Right ventricle myocardium inferior (tissue), 1 donor: ENCODE measurements at regions not wholly inside any gene's neighbourhood (a gene's known extent, or its start where the extent isn't known, plus 50 kb on each side); places are given as distances from the start of the nearest gene placed in this dataset.
A peak's percentile ranks its signal among the peaks of the same experiment; 100 is the strongest.

Source experiments
- ATAC-seq: fragments of 200-7000 bp; cut with Tn5 transposase; one replicate; pipeline ENCODE4 v1.9.1; 2020; ENCODE audit warnings: mild to moderate bottlenecking, moderate library complexity
- DNase-seq: peaks from one replicate; pipeline ENCODE4 v3.0.0; 2021; ENCODE audit errors: missing footprints
- intact Hi-C: fragments of 100-400 bp; cut with DNase I; formaldehyde crosslinking; loops from one replicate; pipeline ENCODE4 v1.11.0; 2022
- donor health status: DM: no; HTN: yes; CAD: no; lungs with severe emphysema.

DNA sequence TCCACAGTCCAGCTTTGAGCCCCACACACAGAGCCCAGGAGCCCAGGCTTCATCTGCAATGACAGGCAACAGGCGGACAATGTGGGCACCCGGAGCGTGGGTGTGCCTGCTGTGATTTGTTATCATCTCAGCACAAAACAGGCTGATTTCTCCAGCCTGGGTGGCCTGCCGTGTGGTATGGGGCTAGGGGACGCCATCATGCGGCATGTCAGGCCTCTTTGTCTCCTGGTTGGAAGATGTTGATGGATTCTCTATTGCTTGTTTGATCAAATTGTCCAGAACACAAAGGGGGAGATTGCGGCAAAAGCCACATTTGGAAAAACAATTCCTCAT is 147.1 kb downstream of the KIF26A start:
- no peak for ATAC-seq
- peak; percentile 9 for DNase-seq
- intact Hi-C loops: no loop called here

DNA sequence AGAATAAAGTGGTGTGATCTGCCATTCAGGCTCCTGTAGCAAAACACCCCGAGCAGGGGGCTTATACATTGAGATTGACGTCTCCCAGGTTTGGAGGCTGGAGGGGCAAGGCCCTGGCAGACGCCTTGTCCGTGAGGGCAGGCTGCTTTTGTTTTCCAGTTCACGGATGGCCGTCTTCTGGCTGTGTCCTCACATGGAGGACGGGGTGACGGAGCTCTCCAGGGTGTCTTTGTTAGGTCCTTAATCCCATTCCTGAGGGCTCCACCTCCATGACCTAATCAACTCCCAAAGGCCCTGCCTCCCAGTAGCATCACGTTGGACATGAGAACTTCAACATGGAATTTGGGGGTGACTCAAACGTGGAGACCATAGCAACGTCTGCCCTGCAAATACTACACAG is 147.7 kb downstream of the KIF26A start:
- intact Hi-C loops: no loop called here
- peak; percentile 23 for DNase-seq

DNA sequence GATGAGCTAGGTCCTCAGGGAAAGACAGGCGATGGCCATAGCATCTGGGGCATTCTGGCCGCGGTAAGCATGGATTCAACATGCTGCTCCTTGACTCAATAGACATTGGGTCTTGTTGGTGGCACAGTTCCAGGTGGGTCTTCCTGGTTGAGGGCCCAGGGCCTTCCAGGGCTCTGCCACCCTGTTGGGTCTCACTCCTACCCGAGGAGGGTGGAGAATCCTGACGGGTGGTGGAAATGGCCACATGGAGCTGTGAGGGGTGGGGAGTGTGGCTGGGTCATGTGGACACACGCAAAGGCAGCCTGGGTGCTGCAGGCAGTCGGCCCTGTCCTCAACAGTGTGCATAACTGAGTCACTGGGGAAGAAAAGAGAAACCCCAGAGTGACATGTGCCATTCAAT is 148.1 kb downstream of the KIF26A start:
- ATAC-seq: no peak
- intact Hi-C loops: no loop called here
- DNase-seq: peak; percentile 17

More for the DNA sequence above, 147.7 kb downstream of the KIF26A start:
- no peak for ATAC-seq

DNA sequence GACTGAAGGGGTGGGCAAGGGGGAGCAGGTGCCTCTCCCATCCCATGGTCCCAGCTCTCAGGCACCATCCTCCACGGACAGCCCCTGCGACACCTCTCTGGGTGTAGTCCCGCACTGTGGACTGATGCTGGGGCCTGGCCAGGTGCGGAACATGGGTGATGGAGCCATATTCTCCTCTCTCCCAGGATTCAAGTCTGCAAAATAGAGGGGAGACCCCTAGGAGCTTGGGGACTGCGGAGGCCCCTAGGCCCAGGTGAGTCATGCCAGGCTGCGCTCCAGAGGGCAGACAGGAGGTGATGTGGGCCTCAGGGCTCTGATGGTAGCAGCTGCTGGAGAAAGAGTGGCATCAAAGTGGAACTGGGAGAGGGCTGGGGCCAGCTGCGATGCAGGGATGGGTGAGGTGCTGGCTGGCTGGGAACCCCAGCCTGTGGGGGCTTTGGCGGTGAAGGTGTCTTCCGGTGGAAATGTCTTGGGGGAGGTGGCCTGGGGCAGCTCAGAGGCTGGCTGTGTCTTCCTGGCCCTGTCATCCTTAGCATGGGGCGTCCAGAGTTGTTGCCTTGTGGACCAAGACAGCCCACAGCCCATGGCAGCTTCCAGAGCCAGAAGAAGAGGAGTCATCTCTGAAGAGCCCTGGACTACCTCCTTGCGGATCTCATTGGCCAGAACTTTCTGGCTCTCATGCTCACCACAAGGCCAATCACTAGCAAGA is 149.1 kb downstream of the KIF26A start:
- DNase-seq (peak; percentile 35), ATAC-seq (no peak)
- intact Hi-C loops: no loop called here

- intact Hi-C loops: no loop called here
- no peak for ATAC-seq
These were observed 149.9 kb downstream of the KIF26A start for GRCh38 chr14:104288272-104288671.

DNA sequence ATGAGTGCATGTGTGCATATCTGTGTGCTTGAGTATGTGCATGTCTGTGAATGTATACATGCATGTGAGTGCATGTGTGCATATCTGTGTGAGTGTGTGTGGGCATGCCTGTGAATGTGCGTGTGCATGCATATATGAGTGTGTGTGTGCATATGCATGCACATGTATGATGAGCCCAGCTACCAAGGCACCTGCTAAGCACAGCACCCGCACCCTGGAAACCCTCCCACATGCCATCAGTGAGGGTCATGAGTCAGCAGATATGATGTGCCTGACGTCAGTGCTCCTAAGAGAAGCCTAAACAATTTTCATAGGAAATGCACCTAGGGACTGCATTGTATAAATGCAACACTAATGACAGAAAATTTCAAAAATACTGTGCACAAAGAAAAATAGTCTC is 151.1 kb downstream of the KIF26A start:
- no peak for DNase-seq
- ATAC-seq: no peak
- intact Hi-C loops: no loop called here

More at GRCh38 chr14:104288272-104288671, 149.9 kb downstream of the KIF26A start:
- peak; percentile 43 for DNase-seq

DNA sequence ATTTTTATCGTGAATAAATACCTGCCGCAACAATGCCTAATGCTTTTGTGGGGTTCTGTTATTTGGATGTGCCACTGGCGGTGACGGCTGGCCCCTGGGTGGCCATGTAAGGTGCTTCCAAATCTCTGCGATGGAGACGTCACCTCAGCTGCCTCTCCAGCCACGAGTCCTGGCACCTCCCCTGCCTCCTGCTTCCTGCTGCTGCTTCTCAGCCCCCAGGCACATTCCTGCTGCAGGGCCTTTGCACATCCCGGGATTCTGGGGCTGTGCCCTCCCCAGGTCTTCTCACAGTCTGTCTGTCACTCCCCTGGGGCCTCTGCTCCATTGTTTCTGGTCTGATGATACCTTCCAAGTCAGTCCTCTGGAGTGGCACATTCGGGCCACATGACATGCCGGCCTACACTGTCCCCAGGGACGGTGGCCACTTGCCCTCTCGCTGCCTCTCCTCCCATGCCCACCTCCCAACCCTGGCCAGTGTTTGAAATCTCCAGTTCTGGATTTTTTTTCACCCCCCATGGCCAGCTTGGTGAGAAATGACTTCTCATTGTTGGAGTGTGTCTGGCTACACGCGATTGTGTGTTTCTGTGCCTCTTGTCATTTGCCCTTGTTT is 151.8 kb downstream of the KIF26A start:
- no peak for ATAC-seq
- intact Hi-C loops: no loop called here
- DNase-seq: peak; percentile 37

GRCh38 chr14:104290756-104291122 is 152.4 kb downstream of the KIF26A start:
- intact Hi-C loops: no loop called here
- ATAC-seq (no peak), DNase-seq (peak; percentile 39)

DNA sequence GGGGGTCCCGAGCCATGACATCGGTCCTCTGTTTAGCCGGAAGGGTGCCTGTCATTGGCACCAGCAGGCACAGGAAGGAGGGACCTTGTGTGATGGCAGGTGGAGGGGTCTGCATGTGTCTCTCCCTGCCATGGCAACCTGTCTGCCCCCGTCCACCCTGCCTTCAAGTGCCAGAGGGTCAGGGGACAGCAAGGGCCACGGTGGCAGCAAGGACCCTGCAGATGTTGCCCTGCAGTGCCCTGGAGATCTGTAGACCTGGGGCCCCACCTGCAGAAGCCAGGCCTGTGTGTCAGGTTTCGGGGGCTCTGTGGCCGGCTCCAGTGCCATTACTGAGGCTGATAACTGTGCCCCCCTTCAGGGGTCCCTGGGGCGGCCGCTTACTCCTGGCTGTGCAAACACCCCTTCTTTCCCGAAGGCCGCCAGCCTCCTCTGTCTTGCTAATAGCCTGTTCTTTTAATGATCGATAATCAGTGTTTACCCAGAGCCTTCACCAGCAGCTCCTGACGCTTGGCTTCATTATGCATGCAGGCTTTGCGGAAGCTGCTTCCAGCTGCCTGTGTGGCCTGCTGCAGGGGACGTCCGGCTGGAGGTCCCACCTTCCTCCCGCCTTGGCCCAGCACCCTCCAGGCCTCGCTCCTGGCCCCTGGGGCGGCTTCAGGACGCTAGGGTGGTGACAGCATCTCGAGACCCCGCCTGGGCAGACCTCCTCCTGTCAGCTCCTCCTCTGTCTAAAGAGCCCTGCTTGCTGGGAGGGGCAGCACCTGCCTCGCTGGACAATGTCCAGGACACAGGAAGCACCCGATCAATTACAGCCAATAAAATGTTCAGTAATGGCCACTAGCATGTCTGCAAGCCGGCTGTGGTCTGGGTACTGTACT is 153.0 kb downstream of the KIF26A start:
- intact Hi-C loops: no loop called here
- ATAC-seq: no peak
- DNase-seq: peak; percentile 52

DNA sequence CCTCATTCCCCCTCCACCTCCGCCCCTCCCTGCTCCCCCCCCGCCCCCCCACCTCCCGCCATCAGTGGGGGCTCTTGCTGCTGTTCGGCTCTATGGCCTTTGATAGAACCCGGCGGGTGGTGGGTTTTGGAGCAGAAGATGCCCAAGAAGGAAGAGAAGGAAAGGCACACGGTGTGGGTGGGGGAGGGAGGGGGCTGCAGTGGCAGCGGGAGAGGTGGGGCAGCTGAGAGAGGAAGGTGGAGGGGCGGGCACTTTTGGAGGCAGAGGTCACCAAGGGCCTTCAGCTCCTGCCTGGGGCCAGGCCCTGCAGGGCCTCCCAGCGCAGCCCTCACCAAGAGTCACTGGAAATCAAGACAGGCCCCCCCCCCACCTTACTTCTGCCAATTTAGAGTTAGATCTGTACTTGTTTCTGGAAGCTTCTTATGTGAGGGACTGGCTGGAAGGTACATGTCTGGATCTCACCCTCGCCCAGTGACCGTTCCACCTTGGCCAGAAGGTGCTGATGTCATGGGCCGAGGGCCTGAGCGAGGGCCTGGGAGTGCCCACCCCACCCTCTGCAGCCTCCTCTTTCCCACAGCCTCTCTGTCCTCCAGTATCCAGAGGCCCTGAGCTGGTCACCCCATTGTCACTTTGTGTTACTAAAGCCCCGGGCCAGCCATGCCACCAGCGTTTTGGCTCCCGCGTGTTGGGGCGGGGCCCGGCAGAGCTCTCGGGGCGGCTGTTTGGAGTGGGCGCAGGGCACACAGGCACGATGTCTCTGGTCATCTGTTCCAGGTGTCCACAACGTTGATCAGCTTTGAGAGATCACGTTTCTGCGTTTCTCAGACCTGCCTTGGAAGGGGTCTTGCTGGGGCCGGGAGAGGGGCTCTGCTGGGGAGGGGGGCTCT is 153.9 kb downstream of the KIF26A start:
- intact Hi-C loops: no loop called here
- DNase-seq (peak; percentile 56), ATAC-seq (no peak)

DNA sequence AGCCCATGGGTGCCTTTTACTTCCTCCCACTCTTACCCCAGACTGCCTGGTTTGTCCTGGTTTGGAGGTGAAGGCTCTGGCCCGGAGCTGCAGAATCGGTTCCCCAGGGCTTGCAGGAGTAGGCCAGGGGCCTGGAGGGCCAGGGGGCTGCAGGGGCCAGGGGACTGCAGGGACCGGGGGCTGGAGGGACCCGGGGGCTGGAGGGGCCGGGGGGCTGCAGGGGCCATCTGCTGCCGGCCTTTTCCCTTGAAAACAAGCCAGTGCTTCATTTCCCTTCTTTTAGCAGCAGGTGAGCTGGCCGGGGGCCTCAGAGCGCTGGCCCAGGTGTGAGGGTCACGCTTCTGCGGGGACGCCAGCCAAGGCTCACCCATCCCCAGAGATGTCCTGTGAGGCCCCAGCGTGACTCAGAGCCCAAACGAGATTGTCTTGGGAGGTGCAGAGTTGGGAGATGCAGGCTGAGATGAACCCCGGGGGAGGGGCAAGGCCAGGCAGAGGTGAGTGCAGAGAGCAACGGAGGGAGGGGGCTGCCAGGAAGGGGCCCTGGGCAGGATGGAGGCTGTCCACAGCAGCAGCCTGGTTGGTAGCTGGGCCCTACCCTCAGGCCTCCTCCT is 154.9 kb downstream of the KIF26A start:
- intact Hi-C loops: no loop called here
- ATAC-seq (no peak), DNase-seq (peak; percentile 41)

- no peak for ATAC-seq
- DNase-seq: peak; percentile 50
- intact Hi-C loops: no loop called here
These were observed 155.7 kb downstream of the KIF26A start for GRCh38 chr14:104293851-104294627.

DNA sequence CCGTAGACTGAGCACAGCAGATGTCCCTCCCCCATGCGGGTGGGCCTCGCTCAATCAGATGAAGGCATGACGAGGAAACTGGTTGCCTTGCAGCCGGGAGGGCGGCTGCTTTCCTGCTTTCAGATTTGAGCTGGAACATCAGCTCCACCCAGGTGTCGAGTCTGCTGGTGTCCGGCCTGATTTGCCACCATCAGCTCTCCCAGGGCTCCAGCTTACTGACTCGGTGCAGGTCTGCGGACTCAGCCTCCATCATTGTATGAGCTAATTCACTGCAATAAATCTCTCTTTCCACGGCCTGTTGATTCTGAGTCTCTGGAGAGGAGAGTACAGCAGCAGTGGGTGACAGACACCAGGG is 156.2 kb downstream of the KIF26A start:
- no peak for ATAC-seq
- intact Hi-C loops: no loop called here
- peak; percentile 30 for DNase-seq

DNA sequence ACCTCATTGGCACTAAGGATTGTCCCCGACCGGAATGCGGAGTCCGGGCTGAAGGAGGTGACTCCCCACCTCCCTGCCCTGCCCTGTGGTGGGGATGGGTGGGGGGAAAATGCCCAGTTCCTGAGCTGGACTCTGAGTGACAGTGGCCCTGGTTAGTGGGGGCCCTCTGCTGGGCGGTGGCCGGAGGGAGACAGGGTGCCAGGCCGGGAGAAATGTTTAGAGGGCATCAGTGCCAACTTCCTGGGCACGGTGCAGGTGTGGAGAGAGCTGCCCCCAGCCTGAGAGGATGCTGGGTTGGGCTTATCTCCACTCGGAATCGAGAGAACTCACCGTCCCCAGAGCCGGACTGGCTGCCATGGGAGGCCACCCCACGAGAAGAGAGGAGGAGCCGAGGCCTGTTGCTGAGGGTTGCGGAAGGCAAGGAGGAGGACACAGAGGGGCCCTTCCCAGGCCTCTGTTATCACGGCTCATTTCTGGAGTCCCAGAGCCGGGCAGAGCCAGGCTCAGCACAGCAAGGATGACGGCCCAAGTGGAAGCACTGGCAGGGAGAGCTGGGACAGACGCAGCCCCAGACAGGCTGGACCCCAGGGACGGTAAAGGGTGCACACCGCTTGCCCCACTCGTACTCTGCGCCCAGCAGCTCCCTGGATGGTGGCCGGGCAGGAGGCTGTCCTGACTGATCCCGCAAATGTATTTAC is 156.7 kb downstream of the KIF26A start:
- intact Hi-C loops: no loop called here
- ATAC-seq (no peak), DNase-seq (peak; percentile 62)

DNA sequence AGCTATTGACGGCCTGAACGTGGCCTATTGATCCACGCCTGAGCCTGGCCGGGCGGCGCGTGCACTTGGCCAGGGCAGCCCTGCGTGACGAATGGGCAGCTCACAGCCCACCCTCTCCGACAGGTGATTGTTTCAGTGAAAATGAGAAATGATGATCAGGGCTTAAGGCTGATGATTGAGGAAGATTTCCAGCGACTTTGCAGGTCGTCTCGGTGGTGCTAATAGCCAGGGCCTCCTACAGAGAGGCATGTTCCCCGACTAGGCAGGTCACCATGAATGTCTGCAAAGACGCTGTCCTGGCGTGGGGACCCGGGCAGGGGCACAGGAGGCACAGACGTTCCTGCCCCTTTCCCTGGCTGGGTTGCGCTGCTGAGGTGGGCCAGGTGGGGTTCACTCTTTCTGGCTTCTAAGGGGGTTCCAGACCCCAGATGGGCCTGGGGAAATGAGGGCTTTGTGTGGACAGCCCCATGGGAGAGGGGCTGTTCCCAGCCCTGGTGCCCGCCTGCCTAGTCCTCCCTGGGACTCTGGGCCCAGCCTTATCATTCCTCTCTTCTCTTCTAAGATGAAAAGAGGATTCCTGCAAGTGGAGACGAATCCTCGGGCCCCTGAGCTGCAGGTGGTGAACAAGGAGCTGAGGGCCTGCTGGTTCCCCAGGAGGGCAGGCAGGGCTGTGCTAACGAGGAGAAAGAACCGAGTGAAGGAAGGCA is 157.4 kb downstream of the KIF26A start:
- DNase-seq: no peak
- intact Hi-C loops: no loop called here
- ATAC-seq: no peak

GRCh38 chr14:104296388-104297312 is 158.3 kb downstream of the KIF26A start:
- ATAC-seq: no peak
- intact Hi-C loops: no loop called here

More at GRCh38 chr14:104296388-104297312, 158.3 kb downstream of the KIF26A start:
- DNase-seq: peak; percentile 14
